Stromal cell of bone marrow (primary cell): ENCODE measurements at regions not wholly inside any gene's neighbourhood (a gene's known extent, or its start where the extent isn't known, plus 50 kb on each side); places are given as distances from the start of the nearest gene placed in this dataset.

Experiments
- DNase-seq: peaks from one replicate; pipeline ENCODE4 v3.0.0-alpha.2; 2012; ENCODE audit warnings: low read depth

GRCh38 chr20:21575981-21576740 is 62.3 kb upstream of the NKX2-2 start:
- DNase-seq: no peak

GRCh38 chr20:21575167-21575566 is 61.3 kb upstream of the NKX2-2 start:
- no peak for DNase-seq

- no peak for DNase-seq
Measured at GRCh38 chr20:21574443-21574842, 60.6 kb upstream of the NKX2-2 start.

GRCh38 chr20:21573259-21573658 is 59.4 kb upstream of the NKX2-2 start:
- DNase-seq: no peak

GRCh38 chr20:21571841-21572690 is 58.2 kb upstream of the NKX2-2 start:
- DNase-seq: no peak

- no peak for DNase-seq
Measured at GRCh38 chr20:21570285-21570992, 56.6 kb upstream of the NKX2-2 start.

- DNase-seq: no peak
Measured at GRCh38 chr20:21569586-21569985, 55.7 kb upstream of the NKX2-2 start.

GRCh38 chr20:21564127-21564773 is 50.4 kb upstream of the NKX2-2 start:
- DNase-seq: no peak
